ENCODE measurements at regions not wholly inside any gene's neighbourhood (a gene's known extent, or its start where the extent isn't known, plus 50 kb on each side); places are given as distances from the start of the nearest gene placed in this dataset.

DNA sequence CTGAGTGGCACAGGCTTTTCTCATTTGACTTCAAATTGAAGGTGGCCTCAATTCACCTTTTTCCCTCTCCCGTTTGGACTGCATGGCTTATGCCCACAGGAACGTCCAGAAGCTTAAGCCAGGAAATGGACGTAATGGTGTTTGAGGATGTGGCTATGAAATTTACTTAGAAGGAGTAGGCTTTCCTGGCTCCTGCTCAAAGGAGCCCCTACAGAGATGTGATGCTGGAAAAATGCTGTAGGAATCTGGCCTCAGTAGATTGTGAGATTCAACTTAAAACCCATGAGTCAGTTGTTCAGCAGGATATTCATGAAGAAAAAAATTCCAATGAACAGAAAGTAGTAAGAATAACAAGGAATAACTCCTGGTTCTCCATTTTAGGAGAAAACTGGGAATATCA, 129.0 kb downstream of the ICOS start:
- Mint-ChIP-seq H3K4me3 (ENCODE audit: unreplicated experiment) (no peak overlapping the region), H3K36me3 (ENCODE audit: low read depth, unreplicated experiment) (no peaks in the 10 kb centered on the region), H3K27me3 (ENCODE audit: unreplicated experiment) (peaks cover 1% of the 10 kb centered on the region), H3K9me3 (ENCODE audit: unreplicated experiment) (no peaks in the 10 kb centered on the region), H3K4me1 (ENCODE audit: unreplicated experiment) (no peaks in the 10 kb centered on the region), H3K27ac (ENCODE audit: unreplicated experiment) (no peak overlapping the region)
- no peak for DNase-seq (ENCODE audit: low spot score)
- no peak for TF ChIP-seq CTCF (IDR thresholded peaks at IDR 0.05; ENCODE audit: unreplicated experiment)

DNA sequence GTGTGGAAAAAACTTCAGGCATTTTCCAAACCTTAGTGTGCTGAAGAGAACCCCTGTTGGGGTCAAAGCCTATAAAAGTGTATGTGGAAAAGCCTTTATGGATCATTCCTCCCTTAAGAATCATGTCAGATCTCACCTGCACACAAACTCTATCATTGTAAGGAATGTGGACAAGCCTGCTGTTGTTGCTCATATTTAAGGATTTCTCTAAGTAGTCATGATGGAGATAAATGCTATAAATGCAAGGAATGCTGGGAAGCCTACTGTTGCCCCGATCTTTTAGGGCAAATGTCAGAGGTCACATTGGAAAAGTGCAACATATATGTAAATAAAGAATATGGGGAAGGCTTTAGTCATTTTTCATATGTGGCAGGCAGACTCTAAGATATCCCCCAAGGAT, 129.5 kb downstream of the ICOS start:
- no peak for TF ChIP-seq CTCF (IDR thresholded peaks at IDR 0.05; ENCODE audit: unreplicated experiment)
- DNase-seq (ENCODE audit: low spot score) = no peak
- Mint-ChIP-seq H3K27me3 (ENCODE audit: unreplicated experiment) (peaks cover 1% of the 10 kb centered on the region), H3K4me1 (ENCODE audit: unreplicated experiment) (no peaks in the 10 kb centered on the region), H3K4me3 (ENCODE audit: unreplicated experiment) (no peak overlapping the region), H3K27ac (ENCODE audit: unreplicated experiment) (no peak overlapping the region), H3K36me3 (ENCODE audit: low read depth, unreplicated experiment) (no peaks in the 10 kb centered on the region), H3K9me3 (ENCODE audit: unreplicated experiment) (no peaks in the 10 kb centered on the region)

DNA sequence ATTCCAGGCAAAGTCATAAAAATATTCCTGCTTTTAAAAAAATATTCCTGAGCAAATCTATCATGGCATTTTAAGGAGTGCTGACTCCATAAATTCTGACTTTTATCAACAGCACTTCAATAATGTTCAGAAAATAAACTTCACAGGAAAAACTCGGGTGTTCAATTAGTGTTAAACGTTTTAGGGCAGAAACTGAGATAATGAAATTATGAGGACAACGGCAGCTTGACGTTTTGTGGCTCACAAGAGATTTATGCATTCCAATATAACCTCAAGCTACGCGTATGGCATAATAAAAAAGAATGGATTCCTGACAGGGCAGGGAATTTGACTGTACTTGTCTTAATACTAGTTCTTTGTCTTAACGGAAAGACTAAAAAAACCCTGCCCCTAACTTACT, 133.2 kb downstream of the ICOS start:
- TF ChIP-seq CTCF (IDR thresholded peaks at IDR 0.05; ENCODE audit: unreplicated experiment) = no peak
- no peaks in the 10 kb centered on the region for H3K27me3 Mint-ChIP-seq (ENCODE audit: unreplicated experiment)
- no peak for DNase-seq (ENCODE audit: low spot score)
- no peaks in the 10 kb centered on the region for H3K36me3 Mint-ChIP-seq (ENCODE audit: low read depth, unreplicated experiment)
- no peaks in the 10 kb centered on the region for H3K4me1 Mint-ChIP-seq (ENCODE audit: unreplicated experiment)
- H3K27ac Mint-ChIP-seq (ENCODE audit: unreplicated experiment) = no peak overlapping the region
- H3K4me3 Mint-ChIP-seq (ENCODE audit: unreplicated experiment) = no peak overlapping the region
- H3K9me3 Mint-ChIP-seq (ENCODE audit: unreplicated experiment) = no peaks in the 10 kb centered on the region

- Mint-ChIP-seq H3K4me1 (ENCODE audit: unreplicated experiment) (no peaks in the 10 kb centered on the region), H3K4me3 (ENCODE audit: unreplicated experiment) (no peak overlapping the region), H3K9me3 (ENCODE audit: unreplicated experiment) (no peaks in the 10 kb centered on the region), H3K27ac (ENCODE audit: unreplicated experiment) (no peak overlapping the region), H3K36me3 (ENCODE audit: low read depth, unreplicated experiment) (no peaks in the 10 kb centered on the region), H3K27me3 (ENCODE audit: unreplicated experiment) (no peaks in the 10 kb centered on the region)
- DNase-seq (ENCODE audit: low spot score) = peak; percentile 67
- peak; percentile 66 for TF ChIP-seq CTCF (IDR thresholded peaks at IDR 0.05; ENCODE audit: unreplicated experiment)
Observed at GRCh38 chr2:204072443-204073324, 136.1 kb downstream of the ICOS start.

DNA sequence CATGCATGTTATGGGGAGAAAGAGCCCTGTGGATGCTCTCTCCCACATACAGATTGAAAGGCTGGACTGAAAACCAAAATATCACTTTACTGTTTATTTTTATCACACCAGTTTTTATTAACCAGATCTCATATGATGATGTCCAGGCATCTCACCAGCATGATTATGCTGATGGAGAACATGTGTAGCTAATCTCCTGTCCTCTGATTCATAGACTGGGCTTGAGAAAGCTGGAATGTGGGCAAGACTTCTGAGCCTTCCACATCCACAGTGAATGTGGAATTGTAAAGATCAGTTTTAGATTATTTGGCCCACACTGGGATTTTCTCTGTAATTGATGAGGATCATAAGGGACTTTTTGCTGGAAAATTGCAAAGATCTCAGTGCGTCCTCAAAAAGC, 137.9 kb downstream of the ICOS start:
- H3K4me3 Mint-ChIP-seq (ENCODE audit: unreplicated experiment) = no peak overlapping the region
- no peaks in the 10 kb centered on the region for H3K36me3 Mint-ChIP-seq (ENCODE audit: low read depth, unreplicated experiment)
- H3K4me1 Mint-ChIP-seq (ENCODE audit: unreplicated experiment) = no peaks in the 10 kb centered on the region
- H3K27ac Mint-ChIP-seq (ENCODE audit: unreplicated experiment) = no peak overlapping the region
- H3K9me3 Mint-ChIP-seq (ENCODE audit: unreplicated experiment) = no peaks in the 10 kb centered on the region
- no peak for DNase-seq (ENCODE audit: low spot score)
- no peaks in the 10 kb centered on the region for H3K27me3 Mint-ChIP-seq (ENCODE audit: unreplicated experiment)
- TF ChIP-seq CTCF (IDR thresholded peaks at IDR 0.05; ENCODE audit: unreplicated experiment) = no peak
